ENCODE measurements at regions not wholly inside any gene's neighbourhood (a gene's known extent, or its start where the extent isn't known, plus 50 kb on each side); places are given as distances from the start of the nearest gene placed in this dataset.

DNA sequence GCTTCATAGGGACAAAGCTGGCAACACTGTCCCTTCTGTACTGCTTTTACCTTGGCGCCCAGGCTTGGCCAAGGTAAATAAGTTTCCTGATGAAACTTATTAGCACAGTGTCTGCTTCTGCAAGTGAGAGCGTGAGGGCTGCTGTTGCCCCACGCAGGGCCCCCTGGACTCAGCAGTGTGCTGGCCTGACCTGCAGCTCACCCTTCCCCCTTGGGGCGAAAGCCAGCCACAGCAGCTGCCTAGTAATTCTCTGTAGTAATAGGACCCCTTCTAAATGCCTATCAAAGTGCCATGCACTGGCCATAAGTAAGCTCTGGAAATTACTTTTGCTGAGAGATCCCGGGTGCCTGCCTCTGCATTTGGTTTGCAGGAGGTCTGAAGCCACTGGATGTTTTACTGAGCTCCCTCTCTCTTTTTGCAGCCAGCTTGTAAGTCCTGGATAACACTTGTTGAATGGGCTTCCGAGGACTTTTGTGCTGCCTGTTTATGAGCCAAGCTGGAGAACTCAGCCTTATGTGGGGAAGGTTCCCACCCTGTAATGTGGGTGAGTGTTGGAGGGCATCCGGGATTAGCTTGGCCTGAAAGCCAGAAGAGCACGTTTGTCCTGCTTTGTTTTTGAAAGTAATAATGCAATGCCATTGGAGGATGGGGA lies 293.9 kb downstream of the C7orf25 start:
- no peak for DNase-seq (ENCODE audit: low read depth in 2 of 2)

DNA sequence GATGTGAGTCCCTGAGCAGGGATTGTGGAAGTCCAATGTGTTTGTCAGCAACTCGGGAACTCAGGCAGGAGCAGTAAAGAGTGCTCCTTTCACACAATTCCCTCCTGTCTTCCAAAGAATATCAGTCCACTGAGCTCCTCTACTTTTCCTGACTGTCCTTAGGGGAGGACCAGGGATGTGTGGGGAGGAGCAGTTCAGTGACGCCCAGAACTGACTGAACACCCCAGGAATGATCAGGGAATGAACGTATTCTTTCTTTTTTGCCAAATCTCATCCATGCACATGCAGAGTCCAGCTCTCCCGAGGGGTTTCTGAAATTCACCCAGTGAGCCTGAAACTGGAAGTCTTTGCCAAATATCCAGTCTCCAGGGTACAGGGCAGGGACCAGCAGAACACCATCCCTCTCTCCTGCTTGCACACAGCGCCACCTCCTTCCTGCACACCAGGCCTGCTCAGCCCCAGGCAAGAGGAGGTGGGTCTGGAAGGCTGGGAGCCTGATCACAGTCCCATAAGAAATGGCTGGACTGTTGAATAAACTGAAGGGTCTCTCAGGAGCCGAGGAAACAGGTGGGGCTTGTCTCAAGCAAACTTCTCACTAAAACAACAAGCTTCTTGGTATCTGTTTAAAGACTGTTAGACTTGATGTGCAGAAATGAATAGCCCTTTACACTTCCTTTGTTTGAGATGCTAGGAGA lies 294.7 kb downstream of the C7orf25 start:
- no peak for DNase-seq (ENCODE audit: low read depth in 2 of 2)

DNA sequence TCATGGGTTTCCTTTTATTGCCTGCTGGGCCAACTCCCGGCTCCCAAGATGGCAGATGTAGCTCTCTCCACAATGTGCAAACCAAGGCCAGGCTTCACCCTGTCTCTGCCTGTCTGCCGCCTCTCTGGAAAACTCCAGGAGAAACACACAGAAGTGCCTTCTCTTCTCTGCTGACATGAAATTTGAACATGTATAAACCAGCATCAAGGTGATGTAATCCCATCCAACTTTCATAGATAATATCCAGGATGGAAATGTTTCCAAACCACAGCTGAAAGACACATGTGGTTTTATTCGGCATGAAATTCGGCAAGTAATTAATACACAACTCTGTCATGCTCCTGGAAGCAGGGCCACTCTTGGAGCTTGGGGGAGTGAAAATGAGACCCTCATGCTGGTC lies 297.2 kb downstream of the C7orf25 start:
- DNase-seq (ENCODE audit: low read depth in 2 of 2) = no peak

DNA sequence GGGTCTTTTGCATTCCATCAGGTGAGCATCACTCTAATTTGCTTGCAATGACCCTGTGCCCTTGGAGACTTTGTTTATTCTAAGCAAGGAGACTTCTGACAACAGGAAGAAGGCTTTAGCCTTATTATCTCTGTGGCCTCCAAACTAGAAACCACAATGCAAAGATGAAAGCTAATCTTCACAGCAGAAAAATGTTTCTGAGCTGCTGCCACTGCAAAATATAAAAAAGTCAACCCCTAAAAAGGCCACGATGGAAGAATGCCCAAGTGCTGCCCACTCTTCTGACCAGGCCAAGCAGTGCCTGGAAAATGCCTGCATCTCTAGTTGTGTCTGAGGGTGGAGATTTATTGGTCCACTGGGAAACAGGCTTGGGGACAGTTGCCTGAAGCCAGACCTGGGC lies 299.9 kb downstream of the C7orf25 start:
- no peak for DNase-seq (ENCODE audit: low read depth in 2 of 2)

DNA sequence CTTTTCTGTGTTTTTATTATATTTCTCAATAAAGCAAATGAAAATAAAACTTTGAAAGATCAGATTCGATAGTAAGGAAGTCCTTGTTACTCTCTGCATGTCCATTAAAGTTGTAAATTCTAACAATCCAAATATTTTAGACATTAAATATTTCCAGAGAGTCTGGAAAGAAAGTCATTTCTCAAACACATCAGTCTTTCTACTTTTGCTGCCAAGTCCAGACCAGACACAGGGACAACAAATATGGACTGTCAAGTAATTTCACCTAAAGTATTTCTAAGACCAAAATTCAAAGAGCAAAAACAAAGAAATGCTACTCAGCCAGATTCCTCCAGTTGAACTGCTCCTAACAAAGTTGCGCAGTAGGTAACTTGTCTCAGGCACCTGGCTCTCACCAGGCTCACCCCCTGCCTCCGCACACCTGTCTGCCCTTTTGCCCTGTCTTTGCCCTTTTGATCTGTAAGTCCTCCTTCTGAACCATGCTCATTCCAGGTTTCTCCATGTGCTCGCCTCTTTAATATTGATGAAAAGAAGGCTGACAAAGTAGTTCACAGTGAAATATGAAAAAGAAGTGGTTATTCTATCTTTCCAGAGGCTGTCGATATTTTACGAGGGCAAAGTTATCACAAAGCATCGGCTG lies 300.5 kb downstream of the C7orf25 start:
- no peak for DNase-seq (ENCODE audit: low read depth in 2 of 2)

DNA sequence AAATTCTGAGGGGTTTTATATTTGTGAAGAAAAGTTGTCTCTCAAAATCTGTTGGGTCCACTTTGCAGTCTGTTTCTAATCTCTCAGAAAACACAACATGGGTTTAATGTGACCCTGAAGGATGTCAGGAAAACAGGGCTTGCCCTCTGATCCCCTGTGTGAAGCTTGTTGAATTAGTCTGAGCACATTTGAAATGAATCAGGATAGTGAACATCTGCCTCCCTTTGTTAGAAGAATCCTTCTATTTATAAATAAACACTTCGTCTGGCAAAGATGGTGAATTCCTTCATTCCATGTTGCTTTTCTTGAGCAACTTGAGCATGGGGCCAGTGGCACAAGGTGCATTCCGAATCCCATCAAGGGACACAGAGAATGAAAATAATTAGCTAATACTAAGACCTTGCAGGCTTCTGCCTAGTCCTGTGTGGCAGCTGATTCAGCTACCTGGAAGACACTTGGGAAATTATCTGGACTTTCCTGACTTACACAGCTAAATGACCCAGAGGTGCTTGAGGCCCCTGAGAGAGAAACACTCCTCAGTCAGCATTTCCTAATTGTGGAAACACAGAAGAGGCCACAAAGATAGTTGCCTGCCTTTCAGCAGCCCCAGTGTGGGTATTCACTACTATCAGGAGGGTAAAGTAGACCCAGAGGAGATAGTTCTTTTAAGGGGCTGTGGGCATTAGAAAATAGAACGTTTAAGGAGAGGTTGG lies 305.5 kb downstream of the C7orf25 start:
- DNase-seq (ENCODE audit: low read depth in 2 of 2) = no peak

DNA sequence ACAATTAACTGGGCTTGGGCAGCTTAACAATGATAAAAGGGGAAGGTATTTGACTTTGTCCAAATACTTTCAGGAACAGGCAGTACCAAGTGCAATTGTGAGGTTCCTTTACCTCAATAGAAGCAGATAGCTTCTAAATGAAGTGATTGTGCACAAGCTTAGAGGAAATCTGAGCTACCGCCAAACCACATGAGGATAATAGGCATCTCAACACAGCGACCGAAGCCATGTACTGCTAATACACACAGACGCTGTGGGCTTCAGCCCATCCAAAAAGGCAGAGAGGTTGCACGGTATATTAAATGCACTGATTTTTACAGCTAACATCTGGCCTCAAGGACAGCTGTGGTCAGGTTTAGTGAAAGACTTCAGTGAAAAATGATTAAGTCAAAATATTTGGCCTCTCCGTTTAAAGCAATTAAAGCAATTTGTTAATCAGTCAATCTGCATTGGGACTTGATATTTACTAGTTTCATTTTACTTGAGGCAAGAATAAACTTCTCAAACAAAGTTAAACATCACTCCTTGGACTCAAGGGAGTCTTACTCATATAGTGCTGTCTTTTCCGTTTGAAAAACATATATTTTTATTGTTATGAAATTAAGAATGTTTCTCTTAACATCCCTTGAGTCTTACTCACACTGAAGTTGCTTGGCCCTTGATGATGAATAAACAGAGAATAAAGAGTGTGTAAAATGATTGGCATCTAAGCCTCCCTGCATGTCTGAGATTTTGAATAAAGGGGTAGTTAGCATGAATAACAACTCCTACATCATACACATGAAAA lies 306.3 kb downstream of the C7orf25 start:
- DNase-seq (ENCODE audit: low read depth in 2 of 2) = no peak

DNA sequence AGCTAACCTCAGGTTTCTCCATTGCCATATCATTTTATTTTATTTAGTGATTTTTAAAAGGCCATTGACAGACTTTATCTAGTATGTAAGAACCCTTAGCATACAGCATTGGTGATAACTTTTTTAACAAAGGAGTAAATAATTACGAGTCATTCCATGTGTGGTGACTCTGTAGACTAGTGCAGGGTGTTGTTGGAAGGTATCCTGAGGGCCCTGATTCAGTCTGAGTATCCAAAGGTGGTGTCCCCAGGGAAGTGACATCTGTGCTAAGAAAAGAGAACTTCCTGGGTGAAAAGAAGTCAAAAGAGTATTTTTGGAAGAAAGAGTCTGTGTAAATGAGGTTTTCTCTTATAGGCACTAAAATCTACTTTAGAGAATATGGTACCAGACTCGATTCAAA lies 308.4 kb downstream of the C7orf25 start:
- DNase-seq (ENCODE audit: low read depth in 2 of 2) = no peak

DNA sequence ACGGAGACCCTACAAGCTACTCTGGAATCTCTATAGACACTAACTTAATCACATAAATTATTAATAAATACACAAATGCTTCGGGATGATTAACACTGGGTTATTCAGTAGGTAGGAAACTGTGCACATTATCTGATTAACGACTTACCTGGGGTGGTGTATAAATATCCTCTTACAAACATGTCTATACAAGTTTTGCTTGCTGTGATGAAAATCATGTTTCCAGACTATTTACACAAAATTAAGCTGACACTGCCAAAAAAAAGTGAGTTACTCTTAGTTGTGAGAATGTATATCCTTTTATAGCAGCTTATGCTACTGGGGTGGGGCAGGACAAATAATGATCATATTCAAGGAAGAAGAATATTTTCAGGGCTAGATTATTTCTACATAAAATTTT lies 314.6 kb downstream of the C7orf25 start:
- DNase-seq (ENCODE audit: low read depth in 2 of 2) = no peak

DNA sequence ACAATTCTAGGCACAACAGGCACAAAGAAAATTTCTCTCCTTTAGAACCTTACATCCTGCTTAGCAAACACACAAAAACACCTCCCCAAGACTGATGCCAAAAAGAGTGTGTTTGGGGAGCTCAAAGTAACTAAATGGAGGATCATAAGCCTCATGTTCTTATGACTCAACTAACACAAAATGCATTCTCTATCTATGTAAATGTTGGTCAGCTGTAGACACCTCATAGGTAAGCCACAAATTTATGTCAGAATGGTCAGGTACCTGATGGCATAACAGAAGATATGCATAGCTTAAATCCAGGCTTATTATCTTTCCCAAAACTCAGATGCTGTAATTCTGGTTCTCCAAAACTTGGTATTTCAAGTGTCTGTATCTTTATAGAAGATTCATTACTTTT lies 315.1 kb downstream of the C7orf25 start:
- no peak for DNase-seq (ENCODE audit: low read depth in 2 of 2)

DNA sequence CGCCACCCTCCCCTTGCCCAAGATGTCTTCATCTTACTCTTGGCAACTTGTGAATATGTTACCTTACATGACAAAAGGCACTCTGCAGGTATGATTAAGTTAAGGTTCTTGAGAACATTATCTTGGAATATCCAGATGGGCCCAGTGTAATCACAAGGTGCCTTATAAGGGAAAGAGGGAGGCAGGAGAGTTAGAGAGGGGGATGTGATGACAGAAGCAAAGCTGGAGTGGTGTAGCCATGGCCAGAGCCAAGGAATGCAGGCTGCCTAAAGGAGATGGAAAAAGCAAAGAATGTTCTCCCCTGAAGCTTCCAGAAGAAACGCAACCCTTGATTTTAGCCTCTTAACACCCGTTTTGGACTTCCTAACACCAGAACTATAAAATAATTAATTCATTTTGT lies 318.0 kb downstream of the C7orf25 start:
- DNase-seq (ENCODE audit: low read depth in 2 of 2) = no peak

DNA sequence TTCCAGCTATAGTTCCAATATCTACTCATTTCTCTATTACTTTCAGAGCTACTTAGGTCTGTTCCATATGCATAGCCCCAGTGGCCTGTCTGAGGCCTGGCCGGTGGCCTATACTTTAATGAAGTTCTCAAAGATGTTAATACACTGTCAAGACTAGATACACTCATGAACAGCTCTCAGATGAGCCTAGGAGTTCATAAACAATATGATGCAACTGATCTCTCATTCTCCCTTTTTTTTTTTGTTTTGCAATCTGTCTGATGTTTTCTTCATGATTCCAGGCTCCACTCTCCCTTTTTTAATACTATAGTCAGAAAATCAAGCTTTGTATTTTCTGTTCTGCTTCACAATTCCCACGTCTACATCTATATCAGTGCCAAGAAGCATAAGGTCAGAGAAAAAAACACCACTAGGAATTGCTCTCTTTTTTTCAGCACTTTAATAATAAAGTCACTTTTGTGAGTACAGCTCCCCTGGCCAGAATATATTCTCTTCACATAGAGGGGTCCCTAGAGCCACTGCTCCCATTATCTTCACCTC lies 321.0 kb downstream of the C7orf25 start:
- DNase-seq (ENCODE audit: low read depth in 2 of 2) = no peak

DNA sequence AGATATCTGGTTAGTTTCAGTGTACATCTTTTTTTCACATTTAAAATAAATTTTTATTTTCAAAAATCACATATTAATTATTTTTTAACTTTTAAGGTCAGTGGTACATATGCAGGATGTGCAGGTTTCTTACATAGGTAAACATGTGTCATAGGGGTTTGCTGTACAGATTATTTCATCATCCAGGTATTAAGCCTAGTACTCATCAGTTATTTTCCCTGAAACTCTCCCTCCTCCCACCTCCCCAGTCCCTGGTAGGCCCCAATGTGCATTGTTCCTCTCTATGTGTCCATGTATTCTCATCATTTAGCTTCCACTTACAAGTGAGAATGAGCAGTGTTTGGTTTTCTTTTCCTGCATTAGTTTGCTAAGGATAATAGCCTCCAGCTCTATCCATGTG lies 323.0 kb downstream of the C7orf25 start:
- no peak for DNase-seq (ENCODE audit: low read depth in 2 of 2)

DNA sequence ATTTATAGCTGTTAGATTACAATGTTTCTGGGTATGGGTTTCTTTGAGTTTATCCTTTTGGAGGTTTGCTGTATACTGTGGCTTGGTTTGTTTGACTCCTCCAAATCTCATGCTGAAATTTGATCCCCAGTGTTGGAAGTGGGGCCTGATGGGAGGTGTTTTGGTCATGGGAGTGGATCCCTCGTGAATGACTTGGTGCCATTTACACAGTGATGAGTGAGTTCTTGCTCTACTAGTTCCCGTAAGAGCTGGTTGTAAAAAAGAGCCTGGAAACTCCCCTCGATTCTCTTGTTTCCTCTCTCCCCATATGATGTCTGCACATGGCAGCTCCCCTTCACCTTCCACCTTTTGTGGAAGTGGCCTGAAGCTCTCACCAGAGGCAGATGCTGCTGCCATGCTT lies 324.1 kb downstream of the C7orf25 start:
- no peak for DNase-seq (ENCODE audit: low read depth in 2 of 2)

DNA sequence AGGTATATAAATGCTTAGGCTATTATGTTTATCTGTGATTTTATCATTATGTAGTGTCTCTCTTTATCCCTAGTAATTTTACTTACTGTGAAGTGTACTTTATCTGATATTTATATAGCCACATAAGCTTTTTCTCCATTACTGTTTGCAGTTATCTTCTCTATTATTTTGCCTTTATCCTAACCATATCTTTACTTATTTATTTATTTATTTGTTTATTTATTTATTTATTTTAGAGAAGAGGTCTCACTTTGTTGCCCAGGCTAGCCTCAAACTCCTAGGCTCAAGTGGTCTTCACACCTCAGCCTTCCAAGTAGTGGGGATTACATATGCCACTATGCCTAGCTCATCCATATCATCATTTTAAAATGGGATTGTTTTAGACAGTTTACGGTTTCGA lies 331.8 kb downstream of the C7orf25 start:
- no peak for DNase-seq (ENCODE audit: low read depth in 2 of 2)

DNA sequence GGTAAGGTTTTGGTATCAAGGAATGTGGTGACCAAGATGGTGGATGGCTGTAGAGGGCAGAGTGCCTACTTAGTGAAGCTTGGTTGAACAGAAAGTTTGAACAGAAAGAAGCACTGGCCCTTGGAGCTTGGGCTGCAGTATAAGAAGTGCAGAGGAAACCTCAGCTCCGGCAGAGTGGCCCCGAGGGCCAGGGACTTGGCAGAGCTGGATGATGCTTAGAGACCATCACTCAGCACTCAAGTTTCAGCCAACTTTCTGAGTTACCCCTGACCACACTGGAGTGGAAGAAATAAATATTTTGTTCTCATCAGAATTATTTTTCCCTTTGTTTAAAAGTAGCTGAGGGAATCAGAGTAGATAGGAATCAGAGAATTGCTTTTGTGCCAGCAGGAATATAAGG lies 336.7 kb downstream of the C7orf25 start:
- DNase-seq (ENCODE audit: low read depth in 2 of 2) = no peak

DNA sequence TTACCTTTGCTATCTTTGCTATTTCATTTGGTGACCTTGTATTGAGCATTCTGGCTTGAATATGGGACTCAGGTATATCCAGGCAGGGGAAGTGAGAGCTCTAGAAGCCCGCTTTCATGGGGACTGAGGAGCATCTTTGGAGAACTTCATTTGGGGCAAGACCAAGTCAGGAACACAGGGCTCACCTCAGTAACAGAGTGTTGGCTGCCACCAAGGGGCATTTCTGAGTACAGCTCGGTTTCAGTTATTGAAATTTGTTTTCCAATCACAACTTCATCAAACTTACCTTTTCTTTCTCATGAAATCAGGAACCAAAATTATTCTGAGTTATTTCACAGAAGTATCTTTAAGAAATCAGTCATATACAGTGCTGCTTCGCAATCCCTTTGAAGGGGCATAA lies 337.2 kb downstream of the C7orf25 start:
- no peak for DNase-seq (ENCODE audit: low read depth in 2 of 2)

DNA sequence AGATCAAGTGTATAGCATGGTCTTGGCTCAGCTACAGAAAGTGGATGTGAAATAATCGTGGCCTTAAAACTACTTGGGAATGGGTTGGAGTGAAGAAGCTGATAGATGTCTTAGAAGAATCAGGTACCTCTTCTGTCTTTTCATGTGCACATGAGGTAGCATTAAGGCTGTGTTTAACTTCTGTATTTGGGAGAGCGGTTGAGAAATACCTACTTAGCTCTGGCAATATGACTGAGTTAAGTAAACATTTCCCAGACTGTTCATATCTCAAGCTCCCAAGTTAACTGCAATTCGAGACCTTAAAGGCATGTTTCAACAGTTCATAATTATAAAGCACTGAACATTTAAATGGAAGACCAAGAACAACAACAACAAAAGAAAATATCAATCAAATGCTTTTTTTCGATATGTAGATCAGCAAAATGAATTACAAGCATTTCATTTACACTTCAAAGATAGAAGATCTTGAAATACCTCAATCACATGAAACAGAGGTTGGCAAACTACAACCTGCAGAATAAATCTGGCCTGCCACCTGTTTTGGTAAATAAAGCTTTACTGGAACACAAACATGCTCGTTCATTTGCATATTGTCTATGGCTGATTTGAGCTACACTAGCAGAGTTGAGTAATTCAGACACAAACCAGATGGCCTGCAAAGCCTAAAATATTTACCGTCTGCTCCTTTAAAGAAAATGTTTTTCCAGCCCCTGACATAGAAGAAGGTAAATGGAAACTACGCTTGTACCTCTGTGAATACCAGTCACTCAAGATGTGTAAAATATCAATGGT lies 337.1 kb upstream of the GLI3 start:
- no peak for DNase-seq (ENCODE audit: low read depth in 2 of 2)

DNA sequence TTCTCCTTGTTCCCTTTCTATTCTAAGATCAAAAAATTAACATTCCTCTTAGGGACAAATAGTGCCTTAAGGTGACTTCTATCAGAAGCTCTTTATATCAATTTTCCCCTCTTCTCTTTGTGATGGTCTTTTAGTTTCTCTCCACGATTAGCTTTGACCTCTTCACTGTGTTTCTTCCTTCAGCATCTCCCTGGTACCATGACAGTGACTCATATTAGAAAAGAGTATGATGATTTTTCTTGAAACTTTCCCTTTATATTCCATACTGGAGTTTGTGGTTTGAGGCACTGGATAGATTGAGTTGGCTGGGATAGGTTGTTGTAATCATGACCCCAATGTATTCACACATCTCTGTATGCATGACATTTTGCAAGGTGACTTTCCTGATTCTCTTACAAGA lies 335.6 kb upstream of the GLI3 start:
- no peak for DNase-seq (ENCODE audit: low read depth in 2 of 2)

DNA sequence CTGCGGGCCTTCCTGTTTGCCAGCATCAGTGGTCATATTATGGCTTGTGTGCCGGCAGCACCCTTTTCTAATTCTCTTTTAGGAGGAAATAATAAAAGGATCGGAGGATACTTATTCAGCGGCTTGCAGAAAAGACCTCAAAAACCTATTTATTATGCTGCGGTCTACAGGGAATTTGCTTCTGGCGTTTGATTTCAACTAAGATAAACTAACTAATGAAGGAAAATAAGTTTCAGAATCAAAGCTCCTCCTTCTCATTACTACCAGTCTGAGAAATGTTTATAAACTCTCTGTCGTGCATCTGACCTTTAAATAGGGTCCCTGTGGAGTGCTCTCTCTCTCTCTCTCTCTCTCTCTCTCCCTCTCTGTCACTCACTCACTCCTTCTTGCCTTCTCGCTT lies 335.0 kb upstream of the GLI3 start:
- no peak for DNase-seq (ENCODE audit: low read depth in 2 of 2)

DNA sequence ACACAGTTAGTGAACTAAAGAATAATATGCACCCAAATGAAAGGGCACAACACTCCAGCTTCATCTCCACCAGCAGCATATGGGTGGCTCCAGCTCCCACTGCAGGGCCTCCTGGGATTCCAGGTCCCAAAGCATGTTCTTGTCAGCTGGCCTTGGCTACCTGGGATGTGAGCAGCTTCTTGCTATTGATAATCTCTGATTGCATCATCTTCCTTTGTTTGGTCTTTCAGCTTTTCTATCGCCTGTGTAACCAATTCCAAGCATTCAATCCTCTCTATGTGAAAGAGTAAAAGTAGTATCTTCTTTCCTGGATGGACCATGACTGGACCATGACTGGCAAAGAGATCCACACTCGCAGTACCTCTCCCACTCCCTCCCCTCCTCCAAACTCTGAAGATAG lies 333.9 kb upstream of the GLI3 start:
- no peak for DNase-seq (ENCODE audit: low read depth in 2 of 2)

Measured in fibroblast of skin of left biceps (primary cell).